Activated B cell treated with CpG ODN at 0.5 μM for 24 hours (primary cell): ENCODE measurements at regions not wholly inside any gene's neighbourhood (a gene's known extent, or its start where the extent isn't known, plus 50 kb on each side); places are given as distances from the start of the nearest gene placed in this dataset.

Experiments
- ATAC-seq: fragments of 200-7000 bp; cut with Tn5 transposase; one replicate; pipeline ENCODE4 v1.10.0; 2021; ENCODE audit warnings: low read depth, mild to moderate bottlenecking, moderate library complexity
- CTCF ChIA-PET: fragments of 350-600 bp; sonication (Branson Sonifier 250); formaldehyde crosslinking; loops from one replicate; lab custom pipeline; 2021; ENCODE audit warnings: antibody characterized with exemption; lab: Charles Lee
- POLR2A ChIA-PET: fragments of 350-600 bp; sonication (Branson Sonifier 250); formaldehyde crosslinking; loops from one replicate; lab custom pipeline; 2021; ENCODE audit warnings: antibody characterized with exemption; lab: Charles Lee
- DNase-seq: peaks from one replicate; pipeline ENCODE4 v3.0.0; 2022
- H3K27ac Mint-ChIP-seq: one replicate; pipeline ENCODE4 v1.8.0; 2020; ENCODE audit warnings: mixed read lengths
- H3K27me3 Mint-ChIP-seq: one replicate; pipeline ENCODE4 v1.8.0; 2021; ENCODE audit warnings: mixed read lengths
- H3K36me3 Mint-ChIP-seq: one replicate; pipeline ENCODE4 v1.8.0; 2021; ENCODE audit warnings: low read depth, mixed read lengths
- H3K4me1 Mint-ChIP-seq: one replicate; pipeline ENCODE4 v1.8.0; 2021; ENCODE audit warnings: mixed read lengths
- H3K4me3 Mint-ChIP-seq: one replicate; pipeline ENCODE4 v1.8.0; 2020; ENCODE audit warnings: mild to moderate bottlenecking, mixed read lengths
- H3K9me3 Mint-ChIP-seq: one replicate; pipeline ENCODE4 v1.8.0; 2020; ENCODE audit warnings: mixed read lengths
- intact Hi-C: fragments of 100-400 bp; cut with micrococcal nuclease; formaldehyde crosslinking; loops from one replicate; pipeline ENCODE4 v1.15.1; 2024
- TF ChIP-seq, protein P1 (sequence below): fragments of 200-600 bp; IDR thresholded peaks from one replicate; pipeline ENCODE4 v1.8.0; 2022; ENCODE audit warnings: antibody characterized with exemption, mild to moderate bottlenecking

DNA sequence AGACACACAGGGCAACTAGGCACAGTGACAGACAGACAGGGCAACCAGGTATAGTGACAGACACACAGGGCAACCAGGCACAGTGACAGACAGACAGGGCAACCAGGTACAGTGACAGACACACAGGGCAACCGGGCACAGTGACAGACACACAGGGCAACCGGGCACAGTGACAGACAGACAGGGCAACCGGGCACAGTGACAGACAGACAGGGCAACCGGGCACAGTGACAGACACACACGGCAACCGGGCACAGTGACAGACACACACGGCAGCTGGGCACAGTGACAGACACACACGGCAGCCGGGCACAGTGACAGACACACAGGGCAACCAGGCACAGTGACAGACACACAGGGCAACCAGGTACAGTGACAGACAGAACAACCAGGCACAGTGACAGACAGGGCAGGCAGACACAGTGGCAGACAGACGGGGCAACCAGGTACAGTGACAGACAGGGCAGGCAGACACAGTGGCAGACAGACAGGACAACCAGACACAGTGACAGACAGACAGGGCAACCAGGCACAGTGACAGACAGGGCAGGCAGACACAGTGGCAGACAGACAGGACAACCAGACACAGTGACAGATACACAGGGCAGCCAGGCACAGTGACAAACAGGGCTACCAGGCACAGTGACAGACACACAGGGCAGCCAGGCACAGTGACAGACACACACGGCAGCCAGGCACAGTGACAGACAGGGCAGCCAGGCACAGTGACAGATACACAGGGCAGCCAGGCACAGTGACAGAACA, 64.7 kb upstream of the RAB6C start:
- H3K4me1 Mint-ChIP-seq: no peaks in the 10 kb centered on the region
- POLR2A ChIA-PET: no interaction called here
- peaks cover 5% of the 10 kb centered on the region for H3K27me3 Mint-ChIP-seq

DNA sequence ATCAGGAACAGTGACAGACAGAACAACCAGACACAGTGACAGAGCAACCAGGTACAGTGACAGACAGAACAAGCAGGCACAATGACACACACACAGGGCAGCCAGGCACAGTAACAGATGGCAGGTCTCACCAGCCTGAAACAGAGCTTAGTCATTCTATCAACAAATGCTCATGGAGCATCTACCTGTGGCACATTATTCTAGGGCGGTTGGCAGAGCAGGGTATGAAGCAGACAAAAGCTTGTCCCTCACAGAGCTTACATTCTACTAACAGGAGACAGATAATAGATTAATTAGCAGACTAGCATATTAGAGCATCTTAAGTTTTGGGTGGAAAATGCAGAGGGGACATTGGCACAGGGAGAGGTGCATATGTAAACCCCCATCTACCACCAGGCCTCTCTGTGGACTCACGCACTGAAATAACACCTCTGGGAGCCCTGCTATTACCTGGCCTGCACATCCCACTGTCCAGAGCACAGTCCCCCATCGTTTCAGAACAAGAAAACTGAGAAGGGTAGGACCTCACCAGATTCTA, 64.1 kb upstream of the RAB6C start:
- intact Hi-C loops: no loop called here

More for the DNA sequence above, 64.7 kb upstream of the RAB6C start:
- CTCF ChIA-PET: no interaction called here
- no peak overlapping the region for H3K27ac Mint-ChIP-seq
- peaks cover 23% of the 10 kb centered on the region for H3K9me3 Mint-ChIP-seq
- TF ChIP-seq, protein P1, sequence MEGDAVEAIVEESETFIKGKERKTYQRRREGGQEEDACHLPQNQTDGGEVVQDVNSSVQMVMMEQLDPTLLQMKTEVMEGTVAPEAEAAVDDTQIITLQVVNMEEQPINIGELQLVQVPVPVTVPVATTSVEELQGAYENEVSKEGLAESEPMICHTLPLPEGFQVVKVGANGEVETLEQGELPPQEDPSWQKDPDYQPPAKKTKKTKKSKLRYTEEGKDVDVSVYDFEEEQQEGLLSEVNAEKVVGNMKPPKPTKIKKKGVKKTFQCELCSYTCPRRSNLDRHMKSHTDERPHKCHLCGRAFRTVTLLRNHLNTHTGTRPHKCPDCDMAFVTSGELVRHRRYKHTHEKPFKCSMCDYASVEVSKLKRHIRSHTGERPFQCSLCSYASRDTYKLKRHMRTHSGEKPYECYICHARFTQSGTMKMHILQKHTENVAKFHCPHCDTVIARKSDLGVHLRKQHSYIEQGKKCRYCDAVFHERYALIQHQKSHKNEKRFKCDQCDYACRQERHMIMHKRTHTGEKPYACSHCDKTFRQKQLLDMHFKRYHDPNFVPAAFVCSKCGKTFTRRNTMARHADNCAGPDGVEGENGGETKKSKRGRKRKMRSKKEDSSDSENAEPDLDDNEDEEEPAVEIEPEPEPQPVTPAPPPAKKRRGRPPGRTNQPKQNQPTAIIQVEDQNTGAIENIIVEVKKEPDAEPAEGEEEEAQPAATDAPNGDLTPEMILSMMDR: no peak
- intact Hi-C loops: no loop called here
- DNase-seq (no peak), ATAC-seq (no peak)
- H3K4me3 Mint-ChIP-seq: no peak overlapping the region
- H3K36me3 Mint-ChIP-seq: peaks cover 2% of the 10 kb centered on the region

DNA sequence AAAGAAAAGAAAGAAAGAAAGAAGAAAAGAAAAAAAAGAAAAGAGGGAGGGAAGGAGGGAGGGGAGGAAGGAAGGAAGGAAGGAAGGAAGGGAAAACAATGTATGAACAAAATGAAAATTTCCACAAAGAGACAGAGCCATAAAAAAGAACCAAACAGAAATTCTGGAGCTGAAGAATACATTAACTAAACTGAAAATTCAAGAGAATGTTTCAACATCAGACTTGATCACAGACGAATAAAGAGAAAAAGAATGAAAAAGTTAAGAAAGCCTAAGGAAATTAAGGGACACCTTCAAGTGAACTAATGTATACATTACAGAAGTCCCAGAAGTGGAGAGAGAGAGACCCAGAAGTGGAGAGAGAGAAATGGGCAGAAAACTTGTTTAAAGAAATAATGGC, 60.9 kb upstream of the RAB6C start:
- Mint-ChIP-seq H3K36me3 (peaks cover 2% of the 10 kb centered on the region), H3K9me3 (peaks cover 31% of the 10 kb centered on the region), H3K4me3 (no peak overlapping the region), H3K27ac (no peak overlapping the region), H3K4me1 (peaks cover 6% of the 10 kb centered on the region), H3K27me3 (peaks cover 16% of the 10 kb centered on the region)
- ChIA-PET POLR2A (no interaction called here), CTCF (no interaction called here)
- ATAC-seq: no peak
- intact Hi-C loops: no loop called here
- no peak for DNase-seq
- TF ChIP-seq, protein P1: no peak

More for the DNA sequence above, 64.1 kb upstream of the RAB6C start:
- H3K36me3 Mint-ChIP-seq: peaks cover 2% of the 10 kb centered on the region
- H3K27me3 Mint-ChIP-seq: peaks cover 5% of the 10 kb centered on the region
- DNase-seq (no peak), ATAC-seq (no peak)
- H3K9me3 Mint-ChIP-seq: peaks cover 29% of the 10 kb centered on the region
- no peaks in the 10 kb centered on the region for H3K4me1 Mint-ChIP-seq
- TF ChIP-seq, protein P1: no peak
- CTCF ChIA-PET: no interaction called here
- POLR2A ChIA-PET: no interaction called here
- no peak overlapping the region for H3K27ac Mint-ChIP-seq
- H3K4me3 Mint-ChIP-seq: no peak overlapping the region

DNA sequence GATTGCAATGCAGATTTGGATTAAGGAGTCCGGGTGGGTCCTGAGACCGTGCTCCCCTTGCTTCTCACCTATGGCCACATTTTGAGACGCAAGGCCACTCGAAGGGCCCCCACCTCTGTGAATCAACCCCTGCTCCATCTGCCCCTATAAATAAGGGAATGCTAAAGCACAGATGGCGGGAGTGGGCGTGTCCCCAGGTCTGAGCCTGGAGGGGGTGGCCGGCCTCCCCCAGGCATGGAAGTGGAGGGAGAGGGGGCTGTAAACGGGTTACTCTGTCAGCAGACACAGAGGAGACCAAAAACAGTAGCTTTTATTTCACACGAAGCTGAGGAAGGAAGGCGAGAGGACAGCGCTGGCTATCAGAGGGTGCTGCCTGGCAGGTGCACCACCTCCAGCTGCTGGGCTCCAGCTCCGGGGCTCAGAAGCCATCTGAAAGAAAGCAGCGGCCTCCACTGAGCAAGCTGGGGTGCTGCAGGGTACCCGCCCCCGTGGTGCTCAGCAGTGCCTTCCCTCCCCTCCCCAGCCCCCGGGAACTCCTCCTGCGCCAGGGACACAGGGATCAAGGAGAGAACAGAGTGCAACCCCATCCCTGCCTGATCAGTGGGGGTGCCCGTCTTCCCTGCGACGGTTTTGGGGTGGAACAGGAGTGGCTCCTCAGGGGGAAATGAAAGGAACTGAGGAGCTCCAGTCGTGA, 56.7 kb upstream of the RAB6C start:
- no peak for DNase-seq
- peaks cover 2% of the 10 kb centered on the region for H3K36me3 Mint-ChIP-seq
- CTCF ChIA-PET: no interaction called here
- intact Hi-C loops: loop anchor here (1.0 kb wide), 1 partner anchor 1605 kb away; no protein-coding TSS in a partner anchor
- POLR2A ChIA-PET: no interaction called here
- no peak for ATAC-seq
- peaks cover 9% of the 10 kb centered on the region for H3K4me1 Mint-ChIP-seq
- peaks cover 20% of the 10 kb centered on the region for H3K27me3 Mint-ChIP-seq
- TF ChIP-seq, protein P1: no peak
- H3K4me3 Mint-ChIP-seq: no peak overlapping the region
- H3K27ac Mint-ChIP-seq: no peak overlapping the region
- H3K9me3 Mint-ChIP-seq: peaks cover 25% of the 10 kb centered on the region
